OCI-LY3 (cell line): ENCODE measurements at regions not wholly inside any gene's neighbourhood (a gene's known extent, or its start where the extent isn't known, plus 50 kb on each side); places are given as distances from the start of the nearest gene placed in this dataset.

Source experiments
- H2AFZ ChIP-seq: fragments of 200-600, 300-600 bp; shearing (Covaris generic); 2 replicates; pipeline ENCODE4 v1.6.0; 2014; ENCODE audit warnings: antibody characterized with exemption, low read depth, low read length
- H3K27ac ChIP-seq: fragments of 200-600, 300-600 bp; sonication (generic); 2 replicates; pipeline ENCODE4 v1.5.1; 2014; ENCODE audit warnings: mild to moderate bottlenecking, low read length, moderate library complexity, mixed read lengths
- H3K27me3 ChIP-seq: fragments of 200-600, 300-600 bp; sonication (generic); 2 replicates; pipeline ENCODE4 v1.6.1; 2014; ENCODE audit warnings: low read depth, low read length, mixed read lengths
- H3K36me3 ChIP-seq: fragments of 200-600, 300-600 bp; sonication (generic); replicated peaks from 2 replicates; pipeline ENCODE3; 2014; ENCODE audit warnings: low read depth, low read length, mixed read lengths
- H3K4me1 ChIP-seq: fragments of 300-600, 200-600 bp; sonication (generic); 2 replicates; pipeline ENCODE4 v1.6.1; 2014; ENCODE audit warnings: low read length, mixed read lengths
- H3K4me2 ChIP-seq: fragments of 200-600, 300-600 bp; sonication (generic); 2 replicates; pipeline ENCODE4 v1.6.1; 2014; ENCODE audit warnings: low read length, mixed read lengths
- H3K4me3 ChIP-seq: fragments of 300-600, 200-600 bp; sonication (generic); 2 replicates; pipeline ENCODE4 v1.5.1; 2014; ENCODE audit warnings: antibody characterized with exemption, mild to moderate bottlenecking, low read length, moderate library complexity
- H3K79me2 ChIP-seq: fragments of 300-600, 200-600 bp; shearing (Covaris generic); 2 replicates; pipeline ENCODE4 v1.6.1; 2014; ENCODE audit warnings: mild to moderate bottlenecking, low read length, mixed read lengths
- H3K9ac ChIP-seq: fragments of 300-600, 200-600 bp; shearing (Covaris generic); 2 replicates; pipeline ENCODE4 v1.6.0; 2014; ENCODE audit warnings: mild to moderate bottlenecking, low read length, moderate library complexity
- H3K9me3 ChIP-seq: fragments of 200-600, 300-600 bp; shearing (Covaris generic); 2 replicates; pipeline ENCODE4 v1.6.1; 2014; ENCODE audit warnings: low read length, mixed read lengths; ENCODE audit not compliant: insufficient read depth
- H4K20me1 ChIP-seq: fragments of 200-600, 300-600 bp; sonication (generic); 2 replicates; pipeline ENCODE4 v1.6.1; 2016; ENCODE audit warnings: low read length, mixed read lengths; ENCODE audit not compliant: insufficient read depth
- EZH2phosphoT487 ChIP-seq: fragments of 200-600 bp; shearing (Covaris generic); IDR thresholded peaks from 2 replicates; pipeline ENCODE4 v1.6.1; 2018; ENCODE audit warnings: antibody characterized with exemption, mixed run types, low read depth
- TF ChIP-seq, protein P1 (sequence below): fragments of 200-600, 300-600 bp; sonication (generic); IDR thresholded peaks from 2 replicates; pipeline ENCODE4 v1.5.1; 2014; ENCODE audit warnings: antibody characterized with exemption, low read length, low read depth

DNA sequence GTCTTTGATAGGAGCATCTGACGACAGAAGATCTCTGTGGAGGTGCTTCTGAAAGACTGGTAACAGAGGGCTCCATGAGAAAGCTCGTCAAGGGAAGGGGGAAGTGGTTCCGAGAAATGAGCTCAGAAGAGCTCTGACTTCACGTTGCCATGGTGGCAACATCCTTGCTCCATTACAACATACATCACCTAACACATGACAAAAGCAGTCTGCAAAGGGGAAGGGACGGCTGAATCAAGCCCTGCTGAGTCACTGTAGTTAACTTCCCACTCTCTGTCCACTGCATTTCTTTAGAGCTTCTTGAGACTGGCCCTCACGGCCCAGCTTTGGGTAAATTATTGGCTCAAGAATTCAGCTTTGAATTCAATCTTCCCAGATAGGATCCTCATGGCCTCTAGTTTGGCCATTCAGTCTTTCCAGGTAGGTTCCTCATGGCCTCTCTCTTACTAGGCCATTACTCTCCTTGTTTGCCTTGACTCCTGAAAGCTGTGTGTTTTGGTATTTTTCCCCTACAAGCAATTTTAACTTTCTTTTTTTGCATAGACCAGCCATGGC, 88.0 kb upstream of the ZNF648 start:
- Histone ChIP-seq H3K79me2 (no peaks in the 10 kb centered on the region), H3K4me2 (no peak overlapping the region), H3K27me3 (no peaks in the 10 kb centered on the region), H3K9me3 (no peaks in the 10 kb centered on the region), H2AFZ (0 out of 2 replicates have a peak overlapping the region, but pooled peaks have one; percentile 27), H3K36me3 (no peaks in the 10 kb centered on the region), H3K9ac (no peak overlapping the region), H3K27ac (no peak overlapping the region), H3K4me1 (peaks cover 4% of the 10 kb centered on the region; the same call in 1 of the 2 replicates), H3K4me3 (no peak overlapping the region), H4K20me1 (no peaks in the 10 kb centered on the region)
- TF ChIP-seq EZH2phosphoT487: no peak

DNA sequence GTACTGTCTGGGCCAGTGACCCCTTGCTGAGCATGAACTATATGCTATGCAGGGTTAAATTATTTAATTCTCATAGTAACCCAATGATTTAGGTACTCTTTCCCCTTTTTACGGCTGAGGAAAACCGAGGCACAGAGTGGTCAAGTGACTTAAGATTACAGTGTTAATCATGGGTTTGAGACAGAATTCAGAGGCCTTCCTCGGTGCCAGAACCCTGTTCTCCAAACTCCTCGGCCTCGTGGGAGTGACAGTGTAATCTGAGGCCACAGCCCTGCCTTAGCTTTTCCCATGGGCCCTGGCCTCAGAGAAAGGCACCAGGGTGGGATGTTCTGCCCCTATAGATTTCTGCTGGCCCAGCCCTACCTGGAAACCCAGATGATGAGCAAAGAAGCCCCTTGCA, 86.4 kb upstream of the ZNF648 start:
- Histone ChIP-seq H3K9ac (no peak overlapping the region), H3K36me3 (no peaks in the 10 kb centered on the region), H3K27me3 (no peaks in the 10 kb centered on the region), H2AFZ (no peak overlapping the region), H4K20me1 (no peaks in the 10 kb centered on the region), H3K9me3 (no peaks in the 10 kb centered on the region), H3K79me2 (no peaks in the 10 kb centered on the region), H3K4me2 (no peak overlapping the region), H3K4me3 (no peak overlapping the region), H3K27ac (no peak overlapping the region), H3K4me1 (peaks cover 4% of the 10 kb centered on the region; the same call in 1 of the 2 replicates)
- no peak for TF ChIP-seq EZH2phosphoT487
- TF ChIP-seq, protein P1, sequence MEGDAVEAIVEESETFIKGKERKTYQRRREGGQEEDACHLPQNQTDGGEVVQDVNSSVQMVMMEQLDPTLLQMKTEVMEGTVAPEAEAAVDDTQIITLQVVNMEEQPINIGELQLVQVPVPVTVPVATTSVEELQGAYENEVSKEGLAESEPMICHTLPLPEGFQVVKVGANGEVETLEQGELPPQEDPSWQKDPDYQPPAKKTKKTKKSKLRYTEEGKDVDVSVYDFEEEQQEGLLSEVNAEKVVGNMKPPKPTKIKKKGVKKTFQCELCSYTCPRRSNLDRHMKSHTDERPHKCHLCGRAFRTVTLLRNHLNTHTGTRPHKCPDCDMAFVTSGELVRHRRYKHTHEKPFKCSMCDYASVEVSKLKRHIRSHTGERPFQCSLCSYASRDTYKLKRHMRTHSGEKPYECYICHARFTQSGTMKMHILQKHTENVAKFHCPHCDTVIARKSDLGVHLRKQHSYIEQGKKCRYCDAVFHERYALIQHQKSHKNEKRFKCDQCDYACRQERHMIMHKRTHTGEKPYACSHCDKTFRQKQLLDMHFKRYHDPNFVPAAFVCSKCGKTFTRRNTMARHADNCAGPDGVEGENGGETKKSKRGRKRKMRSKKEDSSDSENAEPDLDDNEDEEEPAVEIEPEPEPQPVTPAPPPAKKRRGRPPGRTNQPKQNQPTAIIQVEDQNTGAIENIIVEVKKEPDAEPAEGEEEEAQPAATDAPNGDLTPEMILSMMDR: no peak

DNA sequence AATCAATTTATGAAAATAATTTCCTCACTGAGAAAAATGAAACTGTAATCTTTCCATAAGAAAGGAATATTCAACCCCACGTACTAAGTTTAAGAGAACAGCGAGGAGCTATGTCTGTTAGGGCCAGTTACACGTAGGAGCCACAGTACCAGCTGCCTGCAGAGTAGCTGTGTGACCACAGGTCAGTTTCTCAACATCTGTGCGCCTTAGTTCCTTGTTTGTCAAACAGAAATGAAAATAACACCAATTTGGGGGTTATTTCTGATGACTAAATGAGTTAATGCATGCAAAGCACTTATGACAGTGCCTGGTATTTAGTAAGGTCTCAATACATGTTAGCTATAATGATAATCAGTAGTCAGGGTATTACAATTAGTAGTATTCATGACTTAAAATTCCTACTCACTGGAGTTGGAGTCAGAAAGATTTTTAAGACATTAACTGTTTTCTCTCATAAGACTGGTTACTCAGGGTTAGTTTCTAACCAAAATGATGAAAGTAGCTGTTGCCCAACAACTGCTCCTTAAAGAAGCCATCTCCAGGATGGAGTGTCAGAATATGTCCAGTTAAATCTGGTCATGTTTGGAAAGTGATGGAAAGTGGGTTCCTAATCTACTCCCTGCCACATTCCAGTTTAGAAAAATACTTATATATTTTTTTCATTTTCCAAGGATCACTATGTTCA, 85.8 kb upstream of the ZNF648 start:
- H3K9me3 ChIP-seq: no peaks in the 10 kb centered on the region
- no peak overlapping the region for H3K4me2 ChIP-seq
- H2AFZ ChIP-seq: no peak overlapping the region
- no peak for TF ChIP-seq EZH2phosphoT487
- TF ChIP-seq, protein P1: no peak
- peaks cover 4% of the 10 kb centered on the region; the same call in 1 of the 2 replicates for H3K4me1 ChIP-seq
- H3K27me3 ChIP-seq: no peaks in the 10 kb centered on the region
- no peak overlapping the region for H3K4me3 ChIP-seq
- H3K79me2 ChIP-seq: no peaks in the 10 kb centered on the region
- H4K20me1 ChIP-seq: no peaks in the 10 kb centered on the region
- no peaks in the 10 kb centered on the region for H3K36me3 ChIP-seq
- H3K27ac ChIP-seq: no peak overlapping the region
- no peak overlapping the region for H3K9ac ChIP-seq

DNA sequence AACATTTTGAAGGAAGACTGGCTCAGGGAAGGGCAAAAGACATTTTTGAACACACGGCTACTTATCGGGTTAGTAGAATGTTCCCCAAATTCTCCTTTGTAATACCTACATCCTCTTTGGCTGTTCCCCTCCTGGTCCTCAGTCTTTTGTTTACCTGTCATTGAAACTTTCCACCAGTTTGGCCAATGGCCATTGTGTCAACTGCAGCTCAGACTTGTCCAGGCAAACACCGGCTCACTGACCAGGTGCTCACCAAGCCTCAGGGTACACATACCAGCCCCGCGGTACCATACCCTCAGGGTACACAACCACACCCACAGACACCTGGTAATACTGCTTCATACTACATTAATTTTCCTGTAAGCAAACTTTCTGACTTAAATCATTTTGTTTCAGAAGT, 84.8 kb upstream of the ZNF648 start:
- TF ChIP-seq, protein P1: no peak
- TF ChIP-seq EZH2phosphoT487: no peak
- no peaks in the 10 kb centered on the region for H3K79me2 ChIP-seq
- no peaks in the 10 kb centered on the region for H3K36me3 ChIP-seq
- H3K4me1 ChIP-seq: peaks cover 4% of the 10 kb centered on the region; the same call in 1 of the 2 replicates
- no peak overlapping the region for H2AFZ ChIP-seq
- H3K9me3 ChIP-seq: no peaks in the 10 kb centered on the region
- H3K27ac ChIP-seq: no peak overlapping the region
- no peaks in the 10 kb centered on the region for H3K27me3 ChIP-seq
- H3K4me2 ChIP-seq: no peak overlapping the region
- no peak overlapping the region for H3K9ac ChIP-seq
- no peaks in the 10 kb centered on the region for H4K20me1 ChIP-seq
- no peak overlapping the region for H3K4me3 ChIP-seq
